GM12891 (cell line): ENCODE measurements at regions not wholly inside any gene's neighbourhood (a gene's known extent, or its start where the extent isn't known, plus 50 kb on each side); places are given as distances from the start of the nearest gene placed in this dataset.

ENCODE experiments used
- DNase-seq: peaks from one replicate; pipeline ENCODE4 v3.0.0; 2011; ENCODE audit warnings: low spot score; ENCODE audit not compliant: insufficient read length
- FAIRE-seq: peaks from 2 replicates; lab custom pipeline; 2011; peaks lifted over from hg19 to GRCh38; lab: Jason Lieb, UNC
- PAX5 ChIP-seq: IDR thresholded peaks from 2 replicates; pipeline ENCODE4 v1.6.1; 2011; ENCODE audit warnings: low read length, moderate library complexity, mild to moderate bottlenecking; ENCODE audit not compliant: insufficient read depth, severe bottlenecking
- POLR2A ChIP-seq: IDR thresholded peaks from 2 replicates; pipeline ENCODE4 v1.6.1; 2011; ENCODE audit warnings: low read depth, low read length, control low read depth
- POLR2AphosphoS5 ChIP-seq: IDR thresholded peaks from 2 replicates; pipeline ENCODE4 v1.6.1; 2011; ENCODE audit warnings: low read depth, low read length, control low read depth
- POU2F2 ChIP-seq: IDR thresholded peaks from 2 replicates; pipeline ENCODE4 v1.6.1; 2011; ENCODE audit warnings: low read depth, mild to moderate bottlenecking, control low read depth, low read length, moderate library complexity
- SPI1 ChIP-seq: IDR thresholded peaks from 2 replicates; pipeline ENCODE4 v1.6.1; 2011; ENCODE audit warnings: low read depth, low read length, control low read depth
- TAF1 ChIP-seq: IDR thresholded peaks from 2 replicates; pipeline ENCODE4 v1.6.1; 2011; ENCODE audit warnings: low read depth, low read length, control low read depth

- DNase-seq (no peak), FAIRE-seq (no peak)
- TF ChIP-seq TAF1 (no peak), POLR2A (no peak), PAX5 (no peak), POLR2AphosphoS5 (no peak), SPI1 (no peak), POU2F2 (no peak)
Measured at GRCh38 chr4:124276461-124276860, 436.1 kb downstream of the ANKRD50 start.

- DNase-seq (no peak), FAIRE-seq (no peak)
- TF ChIP-seq TAF1, result no peak
- no peak for TF ChIP-seq PAX5
- TF ChIP-seq POLR2AphosphoS5, result no peak
- TF ChIP-seq POU2F2, result no peak
- TF ChIP-seq POLR2A, result no peak
Measured at GRCh38 chr4:124277691-124278090, 434.8 kb downstream of the ANKRD50 start.

GRCh38 chr4:124278477-124278876 lies 434.1 kb downstream of the ANKRD50 start:
- TF ChIP-seq POU2F2, result no peak
- no peak for TF ChIP-seq PAX5
- TF ChIP-seq TAF1, result no peak
- TF ChIP-seq POLR2AphosphoS5, result no peak
- TF ChIP-seq SPI1, result no peak
- TF ChIP-seq POLR2A, result no peak
- FAIRE-seq, result no peak
- DNase-seq, result no peak

- TF ChIP-seq SPI1, result no peak
- DNase-seq (no peak), FAIRE-seq (no peak)
Measured at GRCh38 chr4:124279741-124280140, 432.8 kb downstream of the ANKRD50 start.

GRCh38 chr4:124282301-124282898 lies 430.1 kb downstream of the ANKRD50 start:
- TF ChIP-seq POLR2A (no peak), POLR2AphosphoS5 (no peak), POU2F2 (no peak), SPI1 (no peak), TAF1 (no peak), PAX5 (no peak)
- DNase-seq (no peak), FAIRE-seq (no peak)

- no peak for FAIRE-seq
- TF ChIP-seq TAF1 (no peak), POU2F2 (no peak), POLR2AphosphoS5 (no peak), PAX5 (no peak), POLR2A (no peak), SPI1 (no peak)
Measured at GRCh38 chr4:124288706-124289486, 423.6 kb downstream of the ANKRD50 start.

GRCh38 chr4:124290678-124291077 lies 421.9 kb downstream of the ANKRD50 start:
- FAIRE-seq, result no peak
- DNase-seq, result no peak
- TF ChIP-seq POLR2A (no peak), PAX5 (no peak), POU2F2 (no peak)

More at GRCh38 chr4:124288706-124289486, 423.6 kb downstream of the ANKRD50 start:
- no peak for DNase-seq

GRCh38 chr4:124295413-124295812 lies 417.1 kb downstream of the ANKRD50 start:
- DNase-seq, result no peak
- FAIRE-seq, result no peak
- no peak for TF ChIP-seq POU2F2
- TF ChIP-seq POLR2A, result no peak
- TF ChIP-seq SPI1, result no peak
- no peak for TF ChIP-seq PAX5
- no peak for TF ChIP-seq TAF1
- no peak for TF ChIP-seq POLR2AphosphoS5

GRCh38 chr4:124304941-124305340 lies 407.6 kb downstream of the ANKRD50 start:
- TF ChIP-seq POLR2AphosphoS5 (no peak), TAF1 (no peak), POLR2A (no peak), SPI1 (no peak)
- FAIRE-seq, result no peak

GRCh38 chr4:124306352-124306751 lies 406.2 kb downstream of the ANKRD50 start:
- no peak for DNase-seq
- FAIRE-seq, result no peak
- TF ChIP-seq PAX5 (no peak), POLR2AphosphoS5 (no peak), TAF1 (no peak), POLR2A (no peak), SPI1 (no peak)

More at GRCh38 chr4:124304941-124305340, 407.6 kb downstream of the ANKRD50 start:
- DNase-seq, result no peak
